Body of pancreas (tissue), 4 donors: ENCODE measurements at regions not wholly inside any gene's neighbourhood (a gene's known extent, or its start where the extent isn't known, plus 50 kb on each side); places are given as distances from the start of the nearest gene placed in this dataset.

Experiments used
- ATAC-seq: fragments of 150-250 bp; one replicate; pipeline ENCODE4 v1.9.1; 2016
- DNase-seq, 4 donors: peaks; one replicate each; pipeline ENCODE4 v3.0.0-alpha.2; 2019
- H3K27ac ChIP-seq, 4 donors: fragments of 200-600 bp; sonication (generic); 1 replicate in 3 of 4; 2 replicates in 1 of 4; pipeline versions ENCODE4 v1.5.1 to v1.6.1; 2016 to 2019; ENCODE audit warnings: mild to moderate bottlenecking in 1 of 4, mixed read lengths in 1 of 4, moderate library complexity in 1 of 4
- H3K27me3 ChIP-seq, 2 donors: fragments of 200-600 bp; sonication (generic); one replicate each; pipeline ENCODE4 v1.6.0; 2016; ENCODE audit warnings: mild to moderate bottlenecking in 1 of 2
- H3K36me3 ChIP-seq, 2 donors: fragments of 200-600 bp; sonication (generic); replicated peaks in 1 of 2; 2 replicates each; pipeline ENCODE4 v1.5.1; 2016; ENCODE audit warnings: low read depth in 2 of 2; ENCODE audit not compliant: insufficient read depth in 1 of 2
- H3K4me1 ChIP-seq: fragments of 200-600 bp; sonication (generic); one replicate; pipeline ENCODE4 v1.6.0; 2016
- H3K4me3 ChIP-seq, 2 donors: fragments of 200-600 bp; sonication (generic); 1 replicate in 1 of 2; 2 replicates in 1 of 2; pipeline ENCODE4 v1.5.1; 2016 to 2019
- H3K9me3 ChIP-seq, 3 donors: fragments of 200-600 bp; sonication (generic); 1 replicate in 2 of 3; 2 replicates in 1 of 3; pipeline ENCODE4 v1.5.1; 2016
- CTCF ChIP-seq, 7 experiments: fragments of 450-650 bp in 4 of 7; fragments of 200-600 bp in 3 of 7; sonication (generic) in 3 of 7; IDR thresholded peaks; one replicate each; pipeline ENCODE4 v1.5.1; 2016 to 2019; ENCODE audit warnings: antibody characterized with exemption in 7 of 7
- POLR2A ChIP-seq, 3 donors: fragments of 450-650 bp; IDR thresholded peaks; one replicate each; pipeline ENCODE4 v1.6.1; 2016; ENCODE audit warnings: antibody characterized with exemption in 3 of 3, mild to moderate bottlenecking in 2 of 3
- WGBS, 2 donors: methylation state at CpG; one replicate each; pipeline ENCODE4 v1.1.5; 2017; 5-methylcytosine and 5-hydroxymethylcytosine counted together
- intact Hi-C: fragments of 100-400 bp; cut with DNase I; formaldehyde crosslinking; loops from one replicate; pipeline ENCODE4 v1.15.1; 2023

GRCh38 chr14:54177019-54177418, 219.8 kb upstream of the CDKN3 start:
- intact Hi-C loops: no loop called here
- TF ChIP-seq POLR2A (IDR thresholded peaks at IDR 0.05): no peak
- no peak for TF ChIP-seq CTCF (IDR thresholded peaks at IDR 0.05)

GRCh38 chr14:54177641-54178621, 218.9 kb upstream of the CDKN3 start:
- no peak overlapping the region for H3K27ac ChIP-seq
- H3K4me3 ChIP-seq: no peak overlapping the region
- intact Hi-C loops: no loop called here
- DNase-seq (no peak), ATAC-seq (no peak)
- no peaks in the 10 kb centered on the region for H3K27me3 ChIP-seq
- H3K9me3 ChIP-seq: no peaks in the 10 kb centered on the region
- no peaks in the 10 kb centered on the region for H3K4me1 ChIP-seq
- H3K36me3 ChIP-seq: no peaks in the 10 kb centered on the region
- TF ChIP-seq POLR2A (IDR thresholded peaks at IDR 0.05) (no peak), CTCF (IDR thresholded peaks at IDR 0.05) (no peak)
- WGBS, 2 donors: 28 to 33% methylated on average over 9 of the region's 9 CpGs

More at GRCh38 chr14:54177019-54177418, 219.8 kb upstream of the CDKN3 start:
- Histone ChIP-seq H3K27ac (no peak overlapping the region), H3K4me3 (no peak overlapping the region), H3K27me3 (no peaks in the 10 kb centered on the region), H3K36me3 (no peaks in the 10 kb centered on the region), H3K4me1 (no peaks in the 10 kb centered on the region), H3K9me3 (no peaks in the 10 kb centered on the region)
- DNase-seq: no peak
- 29 to 37% methylated on average over 3 of the region's 3 CpGs for WGBS, 2 donors
- no peak for ATAC-seq

GRCh38 chr14:54182419-54183045, 214.3 kb upstream of the CDKN3 start:
- Histone ChIP-seq H3K36me3 (no peaks in the 10 kb centered on the region), H3K27ac (no peak overlapping the region), H3K4me3 (no peak overlapping the region), H3K27me3 (no peaks in the 10 kb centered on the region), H3K4me1 (no peaks in the 10 kb centered on the region), H3K9me3 (no peaks in the 10 kb centered on the region)
- WGBS, 2 donors: 62 to 73% methylated on average over 2 of the region's 2 CpGs
- intact Hi-C loops: no loop called here
- no peak for DNase-seq
- TF ChIP-seq CTCF (IDR thresholded peaks at IDR 0.05): no peak
- TF ChIP-seq POLR2A (IDR thresholded peaks at IDR 0.05): no peak
- ATAC-seq: no peak

- H3K4me1 ChIP-seq: no peaks in the 10 kb centered on the region
- TF ChIP-seq CTCF (IDR thresholded peaks at IDR 0.05) (no peak), POLR2A (IDR thresholded peaks at IDR 0.05) (no peak)
- H3K27me3 ChIP-seq: no peaks in the 10 kb centered on the region
- no peak overlapping the region for H3K27ac ChIP-seq
- no peak overlapping the region for H3K4me3 ChIP-seq
- DNase-seq (no peak), ATAC-seq (no peak)
- intact Hi-C loops: no loop called here
- WGBS, 2 donors: 85 to 92% methylated on average over 7 of the region's 7 CpGs
- no peaks in the 10 kb centered on the region for H3K9me3 ChIP-seq
- no peaks in the 10 kb centered on the region for H3K36me3 ChIP-seq
These were observed 209.7 kb upstream of the CDKN3 start for GRCh38 chr14:54186821-54187763.
